Natural killer cell (primary cell): ENCODE measurements at regions not wholly inside any gene's neighbourhood (a gene's known extent, or its start where the extent isn't known, plus 50 kb on each side); places are given as distances from the start of the nearest gene placed in this dataset.

Experiments used
- ATAC-seq, 3 donors: fragments of 150-1000 bp in 2 of 3; fragments of 200-7000 bp in 1 of 3; cut with Tn5 transposase; 1 replicate in 1 of 3; 2 replicates in 2 of 3; pipeline ENCODE4 v1.10.0; 2021; ENCODE audit warnings: mild to moderate bottlenecking in 2 of 3, moderate library complexity in 2 of 3
- DNase-seq, 2 donors: peaks; one replicate each; pipeline versions ENCODE4 v3.0.0 to v3.0.0-alpha.2; 2013 to 2021; ENCODE audit warnings: mixed read lengths in 1 of 2
- H3K27ac ChIP-seq: one replicate; pipeline ENCODE4 v1.5.1; 2013; ENCODE audit warnings: mild to moderate bottlenecking, low read length
- H3K27me3 ChIP-seq: one replicate; pipeline ENCODE4 v1.6.1; 2013; ENCODE audit warnings: low read length; ENCODE audit not compliant: control insufficient read depth, insufficient read depth
- H3K36me3 ChIP-seq: one replicate; pipeline ENCODE4 v1.6.1; 2013; ENCODE audit warnings: low read length; ENCODE audit not compliant: control insufficient read depth, insufficient read depth
- H3K4me1 ChIP-seq: one replicate; pipeline ENCODE4 v1.6.1; 2013; ENCODE audit warnings: low read length; ENCODE audit not compliant: control insufficient read depth, insufficient read depth
- H3K4me3 ChIP-seq: one replicate; pipeline ENCODE4 v1.5.1; 2013; ENCODE audit warnings: low read length
- H3K9me3 ChIP-seq: one replicate; pipeline ENCODE4 v1.6.1; 2013; ENCODE audit warnings: low read length; ENCODE audit not compliant: control insufficient read depth, insufficient read depth
- H3K27ac Mint-ChIP-seq, 2 donors: one replicate each; pipeline ENCODE4 v1.8.0; 2022; ENCODE audit warnings: mild to moderate bottlenecking in 2 of 2, mixed read lengths in 2 of 2, moderate library complexity in 1 of 2
- H3K27me3 Mint-ChIP-seq, 2 donors: one replicate each; pipeline ENCODE4 v1.8.0; 2022; ENCODE audit warnings: low read depth in 2 of 2, mixed read lengths in 2 of 2
- H3K36me3 Mint-ChIP-seq: one replicate; pipeline ENCODE4 v1.8.0; 2022; ENCODE audit warnings: mixed read lengths
- H3K4me1 Mint-ChIP-seq, 2 donors: one replicate each; pipeline ENCODE4 v1.8.0; 2022; ENCODE audit warnings: mixed read lengths in 2 of 2
- H3K4me3 Mint-ChIP-seq: one replicate; pipeline ENCODE4 v1.8.0; 2022; ENCODE audit warnings: mild to moderate bottlenecking, moderate library complexity, mixed read lengths
- H3K9me3 Mint-ChIP-seq, 2 donors: one replicate each; pipeline ENCODE4 v1.8.0; 2022; ENCODE audit warnings: mixed read lengths in 2 of 2
- WGBS: methylation state at CpG from one replicate; pipeline ENCODE4 v1.1.7; 2013; ENCODE audit warnings: missing lambda C conversion rate; ENCODE audit not compliant: insufficient coverage; 5-methylcytosine and 5-hydroxymethylcytosine counted together
- intact Hi-C: fragments of 100-400 bp; cut with micrococcal nuclease; formaldehyde crosslinking; loops from one replicate; pipeline ENCODE4 v1.14.2; 2022
- TF ChIP-seq, protein P1 (sequence below): fragments of 200-600 bp; IDR thresholded peaks from one replicate; pipeline ENCODE4 v1.8.0; 2022; ENCODE audit warnings: antibody characterized with exemption

GRCh38 chr18:28478531-28478930 lies 301.6 kb upstream of the CDH2 start:
- no peak overlapping the region for H3K4me3 ChIP-seq
- Mint-ChIP-seq H3K27me3 (no peaks in the 10 kb centered on the region), H3K27ac (no peak overlapping the region), H3K4me1 (peaks cover 5 to 13% of the 10 kb centered on the region in 2 donors), H3K36me3 (no peaks in the 10 kb centered on the region), H3K9me3 (peaks cover 2 to 8% of the 10 kb centered on the region in 2 donors), H3K4me3 (no peak overlapping the region)
- no peaks in the 10 kb centered on the region for H3K36me3 ChIP-seq
- intact Hi-C loops, result no loop called here
- ATAC-seq (no peak), DNase-seq (no peak)
- no peaks in the 10 kb centered on the region for H3K27me3 ChIP-seq
- WGBS, result 74% methylated on average over 1 of the region's 1 CpG
- H3K27ac ChIP-seq, result no peak overlapping the region
- H3K4me1 ChIP-seq, result peaks cover 9% of the 10 kb centered on the region
- H3K9me3 ChIP-seq, result no peaks in the 10 kb centered on the region
- TF ChIP-seq, protein P1, sequence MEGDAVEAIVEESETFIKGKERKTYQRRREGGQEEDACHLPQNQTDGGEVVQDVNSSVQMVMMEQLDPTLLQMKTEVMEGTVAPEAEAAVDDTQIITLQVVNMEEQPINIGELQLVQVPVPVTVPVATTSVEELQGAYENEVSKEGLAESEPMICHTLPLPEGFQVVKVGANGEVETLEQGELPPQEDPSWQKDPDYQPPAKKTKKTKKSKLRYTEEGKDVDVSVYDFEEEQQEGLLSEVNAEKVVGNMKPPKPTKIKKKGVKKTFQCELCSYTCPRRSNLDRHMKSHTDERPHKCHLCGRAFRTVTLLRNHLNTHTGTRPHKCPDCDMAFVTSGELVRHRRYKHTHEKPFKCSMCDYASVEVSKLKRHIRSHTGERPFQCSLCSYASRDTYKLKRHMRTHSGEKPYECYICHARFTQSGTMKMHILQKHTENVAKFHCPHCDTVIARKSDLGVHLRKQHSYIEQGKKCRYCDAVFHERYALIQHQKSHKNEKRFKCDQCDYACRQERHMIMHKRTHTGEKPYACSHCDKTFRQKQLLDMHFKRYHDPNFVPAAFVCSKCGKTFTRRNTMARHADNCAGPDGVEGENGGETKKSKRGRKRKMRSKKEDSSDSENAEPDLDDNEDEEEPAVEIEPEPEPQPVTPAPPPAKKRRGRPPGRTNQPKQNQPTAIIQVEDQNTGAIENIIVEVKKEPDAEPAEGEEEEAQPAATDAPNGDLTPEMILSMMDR, result no peak

DNA sequence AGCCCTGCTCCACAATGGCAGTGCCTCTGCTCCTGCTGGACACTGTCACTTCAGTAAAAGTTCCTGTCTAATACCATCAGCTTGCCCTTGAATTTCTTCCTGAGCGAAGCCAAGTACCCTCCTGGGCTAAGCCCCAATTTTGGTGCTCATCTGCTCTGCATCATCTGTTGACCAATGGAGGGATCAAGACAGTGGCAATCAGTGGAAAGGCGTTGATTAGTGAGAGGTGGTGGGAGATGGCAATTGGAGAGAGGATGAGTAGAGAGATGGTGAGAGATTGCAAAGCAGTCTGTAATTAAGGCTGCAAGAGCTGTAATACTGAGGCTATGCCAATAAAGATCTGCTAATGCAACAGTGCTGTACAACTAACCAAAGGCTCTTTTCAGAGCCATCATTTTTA lies 299.4 kb upstream of the CDH2 start:
- no peak overlapping the region for H3K27ac ChIP-seq
- H3K27me3 ChIP-seq, result no peaks in the 10 kb centered on the region
- WGBS, result 81% methylated on average over 2 of the region's 2 CpGs
- H3K27ac Mint-ChIP-seq, result no peak overlapping the region
- intact Hi-C loops, result no loop called here
- peaks cover 7 to 12% of the 10 kb centered on the region in 2 donors for H3K9me3 Mint-ChIP-seq
- H3K4me1 ChIP-seq, result peaks cover 9% of the 10 kb centered on the region
- no peaks in the 10 kb centered on the region for H3K36me3 Mint-ChIP-seq
- TF ChIP-seq, protein P1, result no peak
- H3K9me3 ChIP-seq, result no peaks in the 10 kb centered on the region
- no peaks in the 10 kb centered on the region for H3K36me3 ChIP-seq
- H3K4me1 Mint-ChIP-seq, result peaks cover 5 to 18% of the 10 kb centered on the region in 2 donors
- no peak overlapping the region for H3K4me3 Mint-ChIP-seq
- DNase-seq (no peak), ATAC-seq (no peak)
- no peak overlapping the region for H3K4me3 ChIP-seq
- H3K27me3 Mint-ChIP-seq, result no peaks in the 10 kb centered on the region

DNA sequence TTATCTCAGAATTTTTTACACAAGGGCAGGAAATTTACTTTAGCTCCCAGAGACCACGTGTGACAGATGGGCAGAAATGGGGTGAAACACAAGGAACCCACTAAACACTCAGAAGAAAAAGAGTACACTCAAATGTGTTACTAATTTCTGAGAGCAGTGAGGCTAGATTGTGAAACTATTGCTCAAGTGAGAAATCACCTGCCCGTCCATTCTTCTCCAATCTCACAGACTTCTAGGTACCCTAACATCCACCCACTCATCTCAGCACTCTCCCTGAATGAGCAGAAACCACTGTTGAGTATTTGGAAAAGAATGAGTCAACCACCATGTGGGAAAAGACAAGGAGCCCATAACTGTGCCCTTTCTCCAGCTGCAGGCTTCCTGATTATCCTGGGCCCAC lies 293.0 kb upstream of the CDH2 start:
- Mint-ChIP-seq H3K4me3 (peak overlapping the region; percentile 29), H3K36me3 (no peaks in the 10 kb centered on the region), H3K27ac (peak overlapping the region; percentile 47 to 78), H3K4me1 (peaks cover 18 to 26% of the 10 kb centered on the region in 2 donors), H3K27me3 (no peaks in the 10 kb centered on the region), H3K9me3 (peaks cover 4 to 13% of the 10 kb centered on the region in 2 donors)
- peak overlapping the region; percentile 26 for H3K27ac ChIP-seq
- H3K36me3 ChIP-seq, result no peaks in the 10 kb centered on the region
- 37% methylated on average over 2 of the region's 2 CpGs for WGBS
- peak in 2 of 3 donors; percentile 46 to 65 for ATAC-seq
- no peak for DNase-seq
- intact Hi-C loops, result no loop called here
- H3K4me1 ChIP-seq, result peaks cover 18% of the 10 kb centered on the region
- H3K9me3 ChIP-seq, result no peaks in the 10 kb centered on the region
- TF ChIP-seq, protein P1, result no peak
- no peaks in the 10 kb centered on the region for H3K27me3 ChIP-seq
- H3K4me3 ChIP-seq, result no peak overlapping the region

- no peak overlapping the region for H3K4me3 Mint-ChIP-seq
- Histone ChIP-seq H3K27me3 (no peaks in the 10 kb centered on the region), H3K9me3 (no peaks in the 10 kb centered on the region), H3K4me3 (no peak overlapping the region), H3K4me1 (peaks cover 12% of the 10 kb centered on the region), H3K27ac (peak overlapping the region; percentile 26), H3K36me3 (no peaks in the 10 kb centered on the region)
- WGBS, result no CpG with 5 or more reads among the region's 1 CpG
- TF ChIP-seq, protein P1, result no peak
- no peaks in the 10 kb centered on the region for H3K27me3 Mint-ChIP-seq
- ATAC-seq (peak in 1 of 3 donors; percentile 21), DNase-seq (no peak)
- intact Hi-C loops, result no loop called here
- H3K9me3 Mint-ChIP-seq, result peaks cover 4 to 13% of the 10 kb centered on the region in 2 donors
- H3K36me3 Mint-ChIP-seq, result no peaks in the 10 kb centered on the region
- peak overlapping the region; percentile 47 to 78 for H3K27ac Mint-ChIP-seq
- peaks cover 13 to 21% of the 10 kb centered on the region in 2 donors for H3K4me1 Mint-ChIP-seq
Measured at GRCh38 chr18:28468901-28469300, 292.0 kb upstream of the CDH2 start.
